ENCODE measurements at regions not wholly inside any gene's neighbourhood (a gene's known extent, or its start where the extent isn't known, plus 50 kb on each side); places are given as distances from the start of the nearest gene placed in this dataset.
"Not testable (repeated sequence)": the region's sequence is repeated elsewhere in the genome, so short reads cannot be mapped to it uniquely, and the experiment has no call there.

- TF ChIP-seq, protein P1, sequence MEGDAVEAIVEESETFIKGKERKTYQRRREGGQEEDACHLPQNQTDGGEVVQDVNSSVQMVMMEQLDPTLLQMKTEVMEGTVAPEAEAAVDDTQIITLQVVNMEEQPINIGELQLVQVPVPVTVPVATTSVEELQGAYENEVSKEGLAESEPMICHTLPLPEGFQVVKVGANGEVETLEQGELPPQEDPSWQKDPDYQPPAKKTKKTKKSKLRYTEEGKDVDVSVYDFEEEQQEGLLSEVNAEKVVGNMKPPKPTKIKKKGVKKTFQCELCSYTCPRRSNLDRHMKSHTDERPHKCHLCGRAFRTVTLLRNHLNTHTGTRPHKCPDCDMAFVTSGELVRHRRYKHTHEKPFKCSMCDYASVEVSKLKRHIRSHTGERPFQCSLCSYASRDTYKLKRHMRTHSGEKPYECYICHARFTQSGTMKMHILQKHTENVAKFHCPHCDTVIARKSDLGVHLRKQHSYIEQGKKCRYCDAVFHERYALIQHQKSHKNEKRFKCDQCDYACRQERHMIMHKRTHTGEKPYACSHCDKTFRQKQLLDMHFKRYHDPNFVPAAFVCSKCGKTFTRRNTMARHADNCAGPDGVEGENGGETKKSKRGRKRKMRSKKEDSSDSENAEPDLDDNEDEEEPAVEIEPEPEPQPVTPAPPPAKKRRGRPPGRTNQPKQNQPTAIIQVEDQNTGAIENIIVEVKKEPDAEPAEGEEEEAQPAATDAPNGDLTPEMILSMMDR (conservative IDR thresholded peaks at IDR 0.05; ENCODE audit: low read depth, low read length) = no peak
- DNase-seq (ENCODE audit: low read depth) = no peak
- no peak overlapping the region for H3K4me3 ChIP-seq (ENCODE audit: low read depth, low read length)
Observed at GRCh38 chrX:74061879-74062278, 209.4 kb upstream of the XIST start.

GRCh38 chrX:74049126-74049525 lies 196.6 kb upstream of the XIST start:
- DNase-seq (ENCODE audit: low read depth) = no peak
- TF ChIP-seq, protein P1 (conservative IDR thresholded peaks at IDR 0.05; ENCODE audit: low read depth, low read length) = no peak
- H3K4me3 ChIP-seq (ENCODE audit: low read depth, low read length) = no peak overlapping the region

GRCh38 chrX:74034066-74034465 lies 181.6 kb upstream of the XIST start:
- DNase-seq (ENCODE audit: low read depth); H3K4me3 ChIP-seq (ENCODE audit: low read depth, low read length): not testable (repeated sequence)

DNA sequence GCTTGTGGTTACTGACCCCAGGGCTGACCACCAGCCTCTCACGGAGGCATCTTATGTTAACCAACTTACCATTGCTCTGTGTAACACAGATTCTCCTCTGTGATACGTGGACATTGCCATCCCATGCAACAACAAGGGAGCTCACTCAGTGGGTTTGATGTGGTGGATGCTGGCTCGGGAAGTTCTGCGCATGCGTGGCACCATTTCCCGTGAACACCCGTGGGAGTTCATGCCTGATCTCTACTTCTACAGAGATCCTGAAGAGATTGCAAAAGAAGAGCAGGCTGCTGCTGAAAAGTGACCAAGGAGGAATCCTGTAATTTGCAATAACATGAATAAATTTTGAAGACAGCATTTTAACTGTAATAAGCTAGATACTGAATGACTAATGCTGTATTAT lies 179.0 kb upstream of the XIST start:
- not testable (repeated sequence) for DNase-seq (ENCODE audit: low read depth)

GRCh38 chrX:74030766-74031165 lies 178.3 kb upstream of the XIST start:
- DNase-seq (ENCODE audit: low read depth); H3K4me3 ChIP-seq (ENCODE audit: low read depth, low read length): not testable (repeated sequence)

More for the DNA sequence above, 179.0 kb upstream of the XIST start:
- not testable (repeated sequence) for H3K4me3 ChIP-seq (ENCODE audit: low read depth, low read length)

- H3K4me3 ChIP-seq (ENCODE audit: low read depth, low read length); DNase-seq (ENCODE audit: low read depth): not testable (repeated sequence)
Observed at GRCh38 chrX:74025145-74025544, 172.6 kb upstream of the XIST start.

GRCh38 chrX:74023203-74023602 lies 170.7 kb upstream of the XIST start:
- no peak for DNase-seq (ENCODE audit: low read depth)
- TF ChIP-seq, protein P1 (conservative IDR thresholded peaks at IDR 0.05; ENCODE audit: low read depth, low read length) = no peak
- no peak overlapping the region for H3K4me3 ChIP-seq (ENCODE audit: low read depth, low read length)

DNA sequence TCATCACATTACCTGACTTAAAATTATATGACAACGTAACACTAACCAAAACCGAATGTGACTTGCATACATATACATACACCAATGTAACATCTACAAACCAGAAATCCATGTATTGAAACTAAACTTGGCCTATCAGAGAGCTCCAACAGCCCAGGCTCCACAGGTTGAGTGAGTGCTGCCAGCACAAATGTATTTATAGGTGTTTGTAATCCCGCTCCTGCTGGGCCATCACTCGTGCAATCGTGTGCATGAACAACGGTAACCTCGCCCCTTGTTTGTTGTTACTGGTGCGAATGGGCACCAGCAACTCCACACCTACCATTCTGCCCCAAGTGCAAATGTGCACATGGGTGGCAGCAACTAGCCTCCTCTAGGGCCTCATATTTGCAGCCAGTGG lies 165.7 kb upstream of the XIST start:
- no peak overlapping the region for H3K4me3 ChIP-seq (ENCODE audit: low read depth, low read length)
- TF ChIP-seq, protein P1 (conservative IDR thresholded peaks at IDR 0.05; ENCODE audit: low read depth, low read length) = no peak
- no peak for DNase-seq (ENCODE audit: low read depth)

DNA sequence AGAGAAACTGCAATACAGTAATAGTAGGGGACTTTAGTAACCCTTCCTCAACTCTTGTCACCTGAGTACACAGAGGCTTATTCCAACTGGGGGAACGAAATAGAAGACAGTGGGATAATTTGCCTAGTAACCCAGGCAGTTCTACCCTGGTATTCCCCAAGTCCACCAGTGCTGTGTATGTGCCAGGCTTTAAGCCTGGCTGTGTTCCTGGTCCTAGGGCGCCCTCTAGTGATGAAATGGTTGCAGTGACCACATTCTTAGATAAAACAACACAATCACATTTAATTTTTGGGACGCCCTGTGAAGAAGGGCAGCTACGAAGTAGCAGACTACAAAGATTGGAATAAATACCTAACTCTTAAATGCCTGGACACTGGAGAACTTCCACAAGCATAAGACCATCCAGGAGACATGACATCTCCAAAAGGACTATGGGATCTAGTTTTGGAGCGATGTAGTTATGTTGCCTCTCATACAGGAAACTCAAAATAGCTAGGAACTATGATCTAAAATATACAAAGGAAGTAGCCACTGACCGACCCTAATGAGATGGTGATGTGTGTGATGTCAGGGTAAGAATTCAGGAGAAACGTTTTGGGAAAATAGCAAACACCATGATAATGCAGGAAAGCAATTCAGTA lies 163.0 kb upstream of the XIST start:
- DNase-seq (ENCODE audit: low read depth) = peak; percentile 82
- no peak overlapping the region for H3K4me3 ChIP-seq (ENCODE audit: low read depth, low read length)
- TF ChIP-seq, protein P1 (conservative IDR thresholded peaks at IDR 0.05; ENCODE audit: low read depth, low read length) = peak; percentile 80

All from choroid plexus epithelial cell (primary cell).